ENCODE measurements at regions not wholly inside any gene's neighbourhood (a gene's known extent, or its start where the extent isn't known, plus 50 kb on each side); places are given as distances from the start of the nearest gene placed in this dataset.

GRCh38 chr4:176385601-176386000 lies 65.8 kb downstream of the SPCS3 start (continued):
- TF ChIP-seq IRF1 (CRISPR knock-in tag; IDR thresholded peaks at IDR 0.05) (no peak), HMGA2 (CRISPR knock-in tag; IDR thresholded peaks at IDR 0.05) (no peak), MXD4 (CRISPR knock-in tag; IDR thresholded peaks at IDR 0.05; ENCODE audit: borderline replicate concordance) (no peak), TP53 (CRISPR knock-in tag; IDR thresholded peaks at IDR 0.05) (no peak), PRDM15 (CRISPR knock-in tag; IDR thresholded peaks at IDR 0.05) (no peak), FOXJ3 (CRISPR knock-in tag; IDR thresholded peaks at IDR 0.05; ENCODE audit: borderline replicate concordance) (no peak), FOXK1 (CRISPR knock-in tag; IDR thresholded peaks at IDR 0.05) (no peak)

- POLR2A ChIA-PET, result no interaction called here
- H3K36me3 Mint-ChIP-seq, result no peaks in the 10 kb centered on the region
- no peaks in the 10 kb centered on the region for H3K27me3 Mint-ChIP-seq (ENCODE audit: low read depth)
Observed at GRCh38 chr4:176387571-176387970, 67.8 kb downstream of the SPCS3 start.

More at GRCh38 chr4:176387571-176387970, 67.8 kb downstream of the SPCS3 start:
- CTCF ChIA-PET, result no interaction called here
- DNase-seq (ENCODE audit: low spot score), result no peak
- H3K9me3 Mint-ChIP-seq, result peaks cover 7% of the 10 kb centered on the region; the same call in 1 of the 2 replicates
- no peak overlapping the region for H3K27ac Mint-ChIP-seq
- no peaks in the 10 kb centered on the region for H3K4me1 Mint-ChIP-seq
- no peak overlapping the region for H3K4me3 Mint-ChIP-seq
- no peak for TF ChIP-seq TEAD4 (CRISPR knock-in tag; IDR thresholded peaks at IDR 0.05)
- TF ChIP-seq PREB (CRISPR knock-in tag; IDR thresholded peaks at IDR 0.05; ENCODE audit: borderline replicate concordance), result no peak
- no peak for TF ChIP-seq ZNF121 (CRISPR knock-in tag; IDR thresholded peaks at IDR 0.05)
- TF ChIP-seq GTF2I (CRISPR knock-in tag; conservative IDR thresholded peaks at IDR 0.05), result no peak
- TF ChIP-seq ARID4B (CRISPR knock-in tag; IDR thresholded peaks at IDR 0.05; ENCODE audit: borderline replicate concordance), result no peak
- no peak for ATAC-seq
